ENCODE measurements at regions not wholly inside any gene's neighbourhood (a gene's known extent, or its start where the extent isn't known, plus 50 kb on each side); places are given as distances from the start of the nearest gene placed in this dataset.

GRCh38 chr12:92357584-92358261 lies 212.1 kb upstream of the BTG1 start:
- no peak for DNase-seq (ENCODE audit: extremely low spot score, unreplicated experiment)
- no peak for TF ChIP-seq CTCF (conservative IDR thresholded peaks at IDR 0.05)
- no peaks in the 10 kb centered on the region for H3K27me3 Mint-ChIP-seq
- peaks cover 15% of the 10 kb centered on the region for H3K4me1 Mint-ChIP-seq (ENCODE audit: unreplicated experiment)
- no peaks in the 10 kb centered on the region for H3K36me3 Mint-ChIP-seq
- no peak overlapping the region for H3K4me3 Mint-ChIP-seq
- no peak overlapping the region for H3K27ac Mint-ChIP-seq
- H3K9me3 Mint-ChIP-seq, result peaks cover 10% of the 10 kb centered on the region

- H3K27me3 Mint-ChIP-seq, result no peaks in the 10 kb centered on the region
- no peak for DNase-seq (ENCODE audit: extremely low spot score, unreplicated experiment)
- H3K36me3 Mint-ChIP-seq, result no peaks in the 10 kb centered on the region
- no peak overlapping the region for H3K4me3 Mint-ChIP-seq
- no peak overlapping the region for H3K27ac Mint-ChIP-seq
- no peak for TF ChIP-seq CTCF (conservative IDR thresholded peaks at IDR 0.05)
- peaks cover 14% of the 10 kb centered on the region for H3K9me3 Mint-ChIP-seq
- H3K4me1 Mint-ChIP-seq (ENCODE audit: unreplicated experiment), result peaks cover 5% of the 10 kb centered on the region
Measured at GRCh38 chr12:92356425-92356824, 210.8 kb upstream of the BTG1 start.

- peaks cover 5% of the 10 kb centered on the region for H3K9me3 Mint-ChIP-seq
- no peak overlapping the region for H3K4me3 Mint-ChIP-seq
- no peak for DNase-seq (ENCODE audit: extremely low spot score, unreplicated experiment)
- no peaks in the 10 kb centered on the region for H3K27me3 Mint-ChIP-seq
- no peak for TF ChIP-seq CTCF (conservative IDR thresholded peaks at IDR 0.05)
- no peak overlapping the region for H3K27ac Mint-ChIP-seq
- H3K4me1 Mint-ChIP-seq (ENCODE audit: unreplicated experiment), result no peaks in the 10 kb centered on the region
- no peaks in the 10 kb centered on the region for H3K36me3 Mint-ChIP-seq
Measured at GRCh38 chr12:92349635-92350034, 204.0 kb upstream of the BTG1 start.

- no peak overlapping the region for H3K4me3 Mint-ChIP-seq
- H3K27me3 Mint-ChIP-seq, result no peaks in the 10 kb centered on the region
- TF ChIP-seq CTCF (conservative IDR thresholded peaks at IDR 0.05), result no peak
- no peaks in the 10 kb centered on the region for H3K36me3 Mint-ChIP-seq
- no peaks in the 10 kb centered on the region for H3K9me3 Mint-ChIP-seq
- no peak overlapping the region for H3K27ac Mint-ChIP-seq
- no peak for DNase-seq (ENCODE audit: extremely low spot score, unreplicated experiment)
- H3K4me1 Mint-ChIP-seq (ENCODE audit: unreplicated experiment), result peaks cover 11% of the 10 kb centered on the region
Measured at GRCh38 chr12:92342574-92342973, 196.9 kb upstream of the BTG1 start.

- no peak for TF ChIP-seq CTCF (conservative IDR thresholded peaks at IDR 0.05)
- Mint-ChIP-seq H3K27me3 (no peaks in the 10 kb centered on the region), H3K36me3 (no peaks in the 10 kb centered on the region), H3K4me1 (ENCODE audit: unreplicated experiment) (peaks cover 11% of the 10 kb centered on the region), H3K27ac (peak overlapping the region; percentile 37), H3K4me3 (peak overlapping the region; percentile 56), H3K9me3 (no peaks in the 10 kb centered on the region)
- DNase-seq (ENCODE audit: extremely low spot score, unreplicated experiment), result no peak
Measured at GRCh38 chr12:92341065-92341668, 195.5 kb upstream of the BTG1 start.

Data from type B pancreatic cell (in vitro differentiated cells).